H54 (cell line): ENCODE measurements at regions not wholly inside any gene's neighbourhood (a gene's known extent, or its start where the extent isn't known, plus 50 kb on each side); places are given as distances from the start of the nearest gene placed in this dataset.
"Not testable (repeated sequence)": the region's sequence is repeated elsewhere in the genome, so short reads cannot be mapped to it uniquely, and the experiment has no call there.

Source experiments
- DNase-seq: peaks from one replicate; pipeline ENCODE4 v3.0.0; 2011; ENCODE audit warnings: low spot score, mixed read lengths; ENCODE audit not compliant: insufficient read length
- FAIRE-seq: peaks from 3 replicates; lab custom pipeline; 2011; peaks lifted over from hg19 to GRCh38; lab: Jason Lieb, UNC
- POLR2A ChIP-seq: IDR thresholded peaks from 2 replicates; pipeline ENCODE4 v1.6.1; 2011; ENCODE audit warnings: low read depth, mild to moderate bottlenecking, low read length

GRCh38 chr1:215380566-215380965 is 186.5 kb upstream of the KCTD3 start:
- TF ChIP-seq POLR2A: no peak
- FAIRE-seq: no peak
- DNase-seq: no peak

- no peak for DNase-seq
- no peak for TF ChIP-seq POLR2A
- no peak for FAIRE-seq
Observed at GRCh38 chr1:215393476-215393875, 173.6 kb upstream of the KCTD3 start.

GRCh38 chr1:215394084-215394991 is 172.8 kb upstream of the KCTD3 start:
- DNase-seq (no peak), FAIRE-seq (no peak)
- no peak for TF ChIP-seq POLR2A

GRCh38 chr1:215397106-215397505 is 170.0 kb upstream of the KCTD3 start:
- no peak for FAIRE-seq
- no peak for DNase-seq
- TF ChIP-seq POLR2A: no peak

- FAIRE-seq: no peak
- TF ChIP-seq POLR2A: no peak
- DNase-seq: no peak
Observed at GRCh38 chr1:215397843-215398242, 169.3 kb upstream of the KCTD3 start.

- FAIRE-seq: no peak
Observed at GRCh38 chr1:215399787-215400186, 167.3 kb upstream of the KCTD3 start.

GRCh38 chr1:215400741-215401140 is 166.4 kb upstream of the KCTD3 start:
- FAIRE-seq: no peak
- TF ChIP-seq POLR2A: no peak
- DNase-seq: no peak

More at GRCh38 chr1:215399787-215400186, 167.3 kb upstream of the KCTD3 start:
- no peak for DNase-seq
- TF ChIP-seq POLR2A: no peak

GRCh38 chr1:215402147-215402546 is 165.0 kb upstream of the KCTD3 start:
- no peak for TF ChIP-seq POLR2A
- DNase-seq: no peak
- FAIRE-seq: no peak

GRCh38 chr1:215405211-215405610 is 161.9 kb upstream of the KCTD3 start:
- no peak for DNase-seq
- no peak for FAIRE-seq
- TF ChIP-seq POLR2A: no peak

- TF ChIP-seq POLR2A: no peak
- FAIRE-seq (no peak), DNase-seq (no peak)
Observed at GRCh38 chr1:215406927-215407326, 160.2 kb upstream of the KCTD3 start.

- FAIRE-seq (no peak), DNase-seq (no peak)
- TF ChIP-seq POLR2A: no peak
Observed at GRCh38 chr1:215407575-215407974, 159.5 kb upstream of the KCTD3 start.

- not testable (repeated sequence) for FAIRE-seq
Observed at GRCh38 chr1:215409546-215409945, 157.6 kb upstream of the KCTD3 start.

GRCh38 chr1:215415521-215415920 is 151.6 kb upstream of the KCTD3 start:
- DNase-seq, FAIRE-seq: not testable (repeated sequence)

More at GRCh38 chr1:215409546-215409945, 157.6 kb upstream of the KCTD3 start:
- DNase-seq: not testable (repeated sequence)

- no peak for FAIRE-seq
Observed at GRCh38 chr1:215416497-215416896, 150.6 kb upstream of the KCTD3 start.

GRCh38 chr1:215417122-215417521 is 150.0 kb upstream of the KCTD3 start:
- FAIRE-seq (no peak), DNase-seq (no peak)
- no peak for TF ChIP-seq POLR2A

More at GRCh38 chr1:215416497-215416896, 150.6 kb upstream of the KCTD3 start:
- TF ChIP-seq POLR2A: no peak
- no peak for DNase-seq
